Endothelial cell of umbilical vein (primary cell): ENCODE measurements at regions not wholly inside any gene's neighbourhood (a gene's known extent, or its start where the extent isn't known, plus 50 kb on each side); places are given as distances from the start of the nearest gene placed in this dataset.

Experiments used
- BruUV-seq: library from RNA; stranded (reverse); fragments of 400-500 nt; replicated peaks from 2 replicates; lab custom pipeline; 2021; lab: Mats Ljungman, UMichigan
- CTCF ChIA-PET: fragments of 300-600, 350-600 bp; sonication (Branson Sonifier 250); formaldehyde crosslinking; loops from one replicate; lab custom pipeline; 2021; ENCODE audit warnings: antibody characterized with exemption, inconsistent platforms; lab: Charles Lee
- POLR2A ChIA-PET: fragments of 300-600, 350-600 bp; sonication (Branson Sonifier 250); formaldehyde crosslinking; loops from one replicate; lab custom pipeline; 2021; ENCODE audit warnings: antibody characterized with exemption, inconsistent platforms; lab: Charles Lee
- DNase-seq: peaks from one replicate; pipeline ENCODE4 v3.0.0-alpha.2; 2011; ENCODE audit warnings: low read depth, low spot score
- FAIRE-seq: peaks from 2 replicates; lab custom pipeline; 2011; peaks lifted over from hg19 to GRCh38; lab: Jason Lieb, UNC
- H2AFZ ChIP-seq: 2 replicates; pipeline ENCODE4 v1.6.0; 2012; ENCODE audit warnings: low read depth, low read length, control low read depth, inconsistent platforms
- H3K27ac ChIP-seq: 2 replicates; pipeline ENCODE4 v1.5.1; 2011; ENCODE audit warnings: low read depth, mild to moderate bottlenecking, control low read depth, low read length, moderate library complexity; ENCODE audit not compliant: insufficient read depth
- H3K27me3 ChIP-seq, 2 experiments: 2 replicates each; pipeline versions ENCODE4 v1.6.0 to v1.6.1; 2011; ENCODE audit warnings: low read length in 2 of 2, mixed read lengths in 1 of 2; ENCODE audit not compliant: control insufficient read depth in 2 of 2, insufficient read depth in 2 of 2
- H3K36me3 ChIP-seq, 2 experiments: 2 replicates in 1 of 2; 3 replicates in 1 of 2; pipeline ENCODE4 v1.5.1; 2011; ENCODE audit warnings: low read length in 2 of 2, mild to moderate bottlenecking in 1 of 2, moderate library complexity in 1 of 2; ENCODE audit not compliant: control insufficient read depth in 2 of 2, insufficient read depth in 2 of 2; ENCODE audit errors: extremely low read depth in 1 of 2
- H3K4me1 ChIP-seq: 3 replicates; pipeline ENCODE4 v1.5.1; 2011; ENCODE audit warnings: mild to moderate bottlenecking, low read length; ENCODE audit not compliant: control insufficient read depth, insufficient read depth; ENCODE audit errors: extremely low read depth
- H3K4me2 ChIP-seq: 2 replicates; pipeline ENCODE4 v1.6.1; 2011; ENCODE audit warnings: low read length, control low read depth, mixed read lengths; ENCODE audit not compliant: insufficient read depth
- H3K4me3 ChIP-seq, 3 experiments: fragments of 200-600 bp in 1 of 3; sonication (generic), shearing (Covaris generic) in 1 of 3; replicated peaks in 1 of 3; 2 replicates each; pipeline ENCODE4 v1.5.1; 2011 to 2016; ENCODE audit warnings: control low read depth in 3 of 3, low read length in 3 of 3, mild to moderate bottlenecking in 2 of 3, inconsistent platforms in 1 of 3, low read depth in 1 of 3, moderate library complexity in 1 of 3; ENCODE audit not compliant: insufficient read depth in 1 of 3
- H3K79me2 ChIP-seq: 2 replicates; pipeline ENCODE4 v1.6.0; 2012; ENCODE audit warnings: low read length, inconsistent platforms; ENCODE audit not compliant: control insufficient read depth, insufficient read depth
- H3K9ac ChIP-seq: replicated peaks from 2 replicates; pipeline ENCODE3; 2011; ENCODE audit warnings: low read length, control low read depth; ENCODE audit not compliant: insufficient read depth; ENCODE audit errors: extremely low read depth
- H3K9me1 ChIP-seq: replicated peaks from 3 replicates; pipeline ENCODE4 v1.6.0; 2011; ENCODE audit warnings: mild to moderate bottlenecking, low read length; ENCODE audit not compliant: control insufficient read depth, insufficient read depth; ENCODE audit errors: extremely low read depth
- H3K9me3 ChIP-seq: replicated peaks from 2 replicates; pipeline ENCODE4 v1.5.1; 2012; ENCODE audit warnings: low read length, inconsistent platforms; ENCODE audit not compliant: control insufficient read depth, insufficient read depth
- H4K20me1 ChIP-seq: replicated peaks from 2 replicates; pipeline ENCODE3; 2011; ENCODE audit warnings: mild to moderate bottlenecking, low read length; ENCODE audit not compliant: control insufficient read depth, insufficient read depth; ENCODE audit errors: extremely low read depth
- CTCF ChIP-seq, 2 donors: IDR thresholded peaks; 1 replicate in 1 of 2; 2 replicates in 1 of 2; pipeline ENCODE4 v1.5.1; 2011; ENCODE audit warnings: low read length in 2 of 2, mild to moderate bottlenecking in 2 of 2, moderate library complexity in 2 of 2, control low read depth in 1 of 2, inconsistent platforms in 1 of 2, low read depth in 1 of 2; ENCODE audit not compliant: insufficient read depth in 1 of 2; ENCODE audit errors: extremely low read depth in 1 of 2
- EZH2 ChIP-seq: IDR thresholded peaks from 2 replicates; pipeline ENCODE4 v1.6.1; 2012; ENCODE audit warnings: borderline replicate concordance, low read depth, mild to moderate bottlenecking, moderate library complexity, low read length, inconsistent platforms; ENCODE audit not compliant: severe bottlenecking
- FOS ChIP-seq: IDR thresholded peaks from 2 replicates; pipeline ENCODE4 v1.6.1; 2011; ENCODE audit warnings: mild to moderate bottlenecking, low read length, moderate library complexity, borderline replicate concordance; ENCODE audit not compliant: insufficient read depth
- GATA2 ChIP-seq: IDR thresholded peaks from 2 replicates; pipeline ENCODE4 v1.7.0; 2011; ENCODE audit warnings: low read depth, mild to moderate bottlenecking, moderate library complexity, mixed read lengths, low read length; ENCODE audit not compliant: insufficient read length, insufficient read depth
- JUN ChIP-seq: IDR thresholded peaks from 2 replicates; pipeline ENCODE4 v1.6.1; 2011; ENCODE audit warnings: borderline replicate concordance, low read depth; ENCODE audit not compliant: insufficient read length, insufficient read depth
- MAX ChIP-seq: IDR thresholded peaks from 2 replicates; pipeline ENCODE4 v1.6.1; 2011; ENCODE audit not compliant: insufficient read depth, insufficient read length
- MYC ChIP-seq: IDR thresholded peaks from one replicate; pipeline ENCODE4 v1.6.1; 2011; ENCODE audit warnings: mild to moderate bottlenecking, low read depth, low read length
- POLR2A ChIP-seq: IDR thresholded peaks from 2 replicates; pipeline ENCODE4 v1.6.1; 2012; ENCODE audit warnings: low read depth, mild to moderate bottlenecking, control low read depth, low read length
- POLR2AphosphoS5 ChIP-seq: IDR thresholded peaks from 2 replicates; pipeline ENCODE4 v1.6.1; 2012; ENCODE audit warnings: low read depth, mild to moderate bottlenecking, control low read depth, low read length, moderate library complexity; ENCODE audit not compliant: insufficient read depth
- dilution Hi-C: fragments of 300-500 bp; cut with MboI; formaldehyde crosslinking; loops from one replicate; pipeline ENCODE4 v1.15.0; 2019; ENCODE audit warnings: low sequenced_read_pairs; ENCODE audit not compliant: extremely low pct_ligation_motif_present
- intact Hi-C: fragments of 100-400 bp; cut with micrococcal nuclease; formaldehyde crosslinking; loops from one replicate; pipeline ENCODE4 v1.10.0; 2022

GRCh38 chr16:65289022-65289421 is 167.2 kb upstream of the CDH11 start:
- Histone ChIP-seq H3K27me3 (no peaks in the 10 kb centered on the region), H3K79me2 (no peaks in the 10 kb centered on the region), H2AFZ (no peak overlapping the region), H3K9me1 (no peaks in the 10 kb centered on the region), H3K4me1 (no peaks in the 10 kb centered on the region), H3K27ac (no peak overlapping the region), H3K4me3 (no peak overlapping the region), H3K9ac (no peak overlapping the region), H4K20me1 (no peaks in the 10 kb centered on the region), H3K4me2 (no peak overlapping the region), H3K36me3 (no peaks in the 10 kb centered on the region), H3K9me3 (no peaks in the 10 kb centered on the region)
- no peak for TF ChIP-seq GATA2
- no peak for TF ChIP-seq POLR2AphosphoS5
- no peak for TF ChIP-seq MYC
- TF ChIP-seq MAX: no peak
- no peak for TF ChIP-seq JUN
- no peak for TF ChIP-seq EZH2
- no peak for TF ChIP-seq FOS
- TF ChIP-seq CTCF (IDR thresholded peaks at IDR 0.05; ENCODE audit: extremely low read depth in 1 of 2, insufficient read depth in 1 of 2, low read depth in 1 of 2, low read length in 2 of 2): no peak
- TF ChIP-seq POLR2A: no peak
- dilution Hi-C loops (no loop called here), intact Hi-C loops (no loop called here)
- DNase-seq: no peak
- no peak for FAIRE-seq
- ChIA-PET CTCF (no interaction called here), POLR2A (no interaction called here)
- BruUV-seq: no TSS peak
